Astrocyte (in vitro differentiated cells and primary cell): ENCODE measurements at regions not wholly inside any gene's neighbourhood (a gene's known extent, or its start where the extent isn't known, plus 50 kb on each side); places are given as distances from the start of the nearest gene placed in this dataset.

Source experiments
- DNase-seq: peaks from one replicate; pipeline ENCODE4 v3.0.0-alpha.2; 2010; ENCODE audit warnings: low read depth
- FAIRE-seq: peaks from 2 replicates; lab custom pipeline; 2011; peaks lifted over from hg19 to GRCh38; lab: Jason Lieb, UNC
- H2AFZ ChIP-seq: 2 replicates; pipeline ENCODE4 v1.6.0; 2012; ENCODE audit warnings: low read depth, low read length, inconsistent platforms
- H3K27ac ChIP-seq: 2 replicates; pipeline ENCODE4 v1.5.1; 2011; ENCODE audit warnings: low read depth, low read length, inconsistent platforms
- H3K27me3 ChIP-seq: 2 replicates; pipeline ENCODE4 v1.6.0; 2011; ENCODE audit warnings: low read length, inconsistent platforms; ENCODE audit not compliant: insufficient read depth
- H3K36me3 ChIP-seq: 2 replicates; pipeline ENCODE4 v1.5.1; 2011; ENCODE audit warnings: low read length, inconsistent platforms; ENCODE audit not compliant: insufficient read depth
- H3K4me1 ChIP-seq: 2 replicates; pipeline ENCODE4 v1.5.1; 2011; ENCODE audit warnings: low read length, inconsistent platforms; ENCODE audit not compliant: insufficient read depth
- H3K4me2 ChIP-seq: 2 replicates; pipeline ENCODE4 v1.6.0; 2012; ENCODE audit warnings: low read length, inconsistent platforms
- H3K4me3 ChIP-seq: 2 replicates; pipeline ENCODE4 v1.5.1; 2011; ENCODE audit warnings: low read depth, mild to moderate bottlenecking, low read length, inconsistent platforms; ENCODE audit not compliant: insufficient read depth
- H3K79me2 ChIP-seq: 2 replicates; pipeline ENCODE4 v1.6.0; 2012; ENCODE audit warnings: mild to moderate bottlenecking, low read length, inconsistent platforms; ENCODE audit not compliant: insufficient read depth
- H3K9ac ChIP-seq: 2 replicates; pipeline ENCODE4 v1.6.0; 2012; ENCODE audit warnings: mild to moderate bottlenecking, low read length, inconsistent platforms
- H3K9me3 ChIP-seq: 2 replicates; pipeline ENCODE4 v1.5.1; 2012; ENCODE audit warnings: low read depth, mild to moderate bottlenecking, low read length, inconsistent platforms; ENCODE audit not compliant: insufficient read depth
- H4K20me1 ChIP-seq: 2 replicates; pipeline ENCODE4 v1.6.0; 2012; ENCODE audit warnings: low read length, inconsistent platforms; ENCODE audit not compliant: insufficient read depth
- H3K27ac Mint-ChIP-seq: one replicate; pipeline ENCODE4 v1.8.0; 2021; ENCODE audit warnings: mild to moderate bottlenecking, mixed read lengths; ENCODE audit not compliant: unreplicated experiment
- H3K27me3 Mint-ChIP-seq: one replicate; pipeline ENCODE4 v1.8.0; 2021; ENCODE audit warnings: low read depth, mixed read lengths; ENCODE audit not compliant: unreplicated experiment
- H3K36me3 Mint-ChIP-seq: one replicate; pipeline ENCODE4 v1.8.0; 2021; ENCODE audit warnings: low read depth, mixed read lengths; ENCODE audit not compliant: unreplicated experiment
- H3K4me1 Mint-ChIP-seq: one replicate; pipeline ENCODE4 v1.8.0; 2021; ENCODE audit warnings: low read depth, mixed read lengths; ENCODE audit not compliant: unreplicated experiment
- H3K4me3 Mint-ChIP-seq: one replicate; pipeline ENCODE4 v1.8.0; 2021; ENCODE audit warnings: mild to moderate bottlenecking, moderate library complexity, mixed read lengths; ENCODE audit not compliant: unreplicated experiment
- H3K9me3 Mint-ChIP-seq: one replicate; pipeline ENCODE4 v1.8.0; 2021; ENCODE audit warnings: mild to moderate bottlenecking, mixed read lengths; ENCODE audit not compliant: unreplicated experiment
- CTCF ChIP-seq: IDR thresholded peaks from 2 replicates; pipeline ENCODE4 v1.5.1; 2011; ENCODE audit warnings: low read depth, mild to moderate bottlenecking, inconsistent platforms, low read length, moderate library complexity; ENCODE audit not compliant: insufficient read depth
- EZH2 ChIP-seq: IDR thresholded peaks from 2 replicates; pipeline ENCODE4 v1.6.1; 2012; ENCODE audit warnings: mild to moderate bottlenecking, low read length, inconsistent platforms; ENCODE audit not compliant: insufficient read depth

GRCh38 chr1:112788054-112788453 is 72.9 kb upstream of the PPM1J start:
- peaks cover 2% of the 10 kb centered on the region for H3K9me3 Mint-ChIP-seq
- DNase-seq (no peak), FAIRE-seq (no peak)
- no peaks in the 10 kb centered on the region for H3K27me3 Mint-ChIP-seq
- peaks cover 13% of the 10 kb centered on the region for H3K4me1 Mint-ChIP-seq
- no peak overlapping the region for H2AFZ ChIP-seq
- no peak overlapping the region for H3K4me3 ChIP-seq
- peaks cover 2% of the 10 kb centered on the region for H3K27me3 ChIP-seq
- no peak overlapping the region for H3K4me3 Mint-ChIP-seq
- H3K36me3 ChIP-seq, result no peaks in the 10 kb centered on the region
- no peak overlapping the region for H3K27ac Mint-ChIP-seq
- no peaks in the 10 kb centered on the region for H3K9me3 ChIP-seq
- no peaks in the 10 kb centered on the region for H4K20me1 ChIP-seq
- H3K27ac ChIP-seq, result no peak overlapping the region
- H3K4me1 ChIP-seq, result peaks cover 11% of the 10 kb centered on the region
- no peaks in the 10 kb centered on the region for H3K79me2 ChIP-seq
- no peak overlapping the region for H3K9ac ChIP-seq
- no peak overlapping the region for H3K4me2 ChIP-seq
- TF ChIP-seq EZH2, result no peak
- TF ChIP-seq CTCF, result no peak
- H3K36me3 Mint-ChIP-seq, result peaks cover 3% of the 10 kb centered on the region

- H2AFZ ChIP-seq, result no peak overlapping the region
- H3K4me3 ChIP-seq, result no peak overlapping the region
- Mint-ChIP-seq H3K27ac (no peak overlapping the region), H3K4me1 (no peaks in the 10 kb centered on the region), H3K4me3 (no peak overlapping the region), H3K9me3 (peaks cover 5% of the 10 kb centered on the region), H3K36me3 (peaks cover 5% of the 10 kb centered on the region), H3K27me3 (peaks cover 5% of the 10 kb centered on the region)
- no peak overlapping the region for H3K4me2 ChIP-seq
- no peaks in the 10 kb centered on the region for H4K20me1 ChIP-seq
- FAIRE-seq (no peak), DNase-seq (no peak)
- no peaks in the 10 kb centered on the region for H3K9me3 ChIP-seq
- no peaks in the 10 kb centered on the region for H3K36me3 ChIP-seq
- TF ChIP-seq EZH2, result no peak
- no peak for TF ChIP-seq CTCF
- H3K9ac ChIP-seq, result no peak overlapping the region
- H3K27me3 ChIP-seq, result peaks cover 2% of the 10 kb centered on the region
- H3K79me2 ChIP-seq, result no peaks in the 10 kb centered on the region
- no peak overlapping the region for H3K27ac ChIP-seq
- H3K4me1 ChIP-seq, result no peaks in the 10 kb centered on the region
Observed at GRCh38 chr1:112783059-112783458, 67.9 kb upstream of the PPM1J start.

- H3K4me3 Mint-ChIP-seq, result no peak overlapping the region
- no peaks in the 10 kb centered on the region for H3K36me3 ChIP-seq
- peaks cover 5% of the 10 kb centered on the region for H3K27me3 Mint-ChIP-seq
- H3K9me3 ChIP-seq, result no peaks in the 10 kb centered on the region
- H3K4me3 ChIP-seq, result no peak overlapping the region
- H3K27ac ChIP-seq, result no peak overlapping the region
- no peak overlapping the region for H2AFZ ChIP-seq
- FAIRE-seq (no peak), DNase-seq (no peak)
- H3K4me1 ChIP-seq, result no peaks in the 10 kb centered on the region
- H3K36me3 Mint-ChIP-seq, result peaks cover 6% of the 10 kb centered on the region
- H3K9ac ChIP-seq, result no peak overlapping the region
- peaks cover 2% of the 10 kb centered on the region for H3K27me3 ChIP-seq
- no peaks in the 10 kb centered on the region for H4K20me1 ChIP-seq
- H3K4me2 ChIP-seq, result no peak overlapping the region
- H3K27ac Mint-ChIP-seq, result no peak overlapping the region
- H3K9me3 Mint-ChIP-seq, result peaks cover 5% of the 10 kb centered on the region
- no peak for TF ChIP-seq EZH2
- TF ChIP-seq CTCF, result no peak
- no peaks in the 10 kb centered on the region for H3K79me2 ChIP-seq
- H3K4me1 Mint-ChIP-seq, result no peaks in the 10 kb centered on the region
Observed at GRCh38 chr1:112779665-112780526, 64.8 kb upstream of the PPM1J start.
